ENCODE measurements at regions not wholly inside any gene's neighbourhood (a gene's known extent, or its start where the extent isn't known, plus 50 kb on each side); places are given as distances from the start of the nearest gene placed in this dataset.
"Not testable (repeated sequence)": the region's sequence is repeated elsewhere in the genome, so short reads cannot be mapped to it uniquely, and the experiment has no call there.

DNA sequence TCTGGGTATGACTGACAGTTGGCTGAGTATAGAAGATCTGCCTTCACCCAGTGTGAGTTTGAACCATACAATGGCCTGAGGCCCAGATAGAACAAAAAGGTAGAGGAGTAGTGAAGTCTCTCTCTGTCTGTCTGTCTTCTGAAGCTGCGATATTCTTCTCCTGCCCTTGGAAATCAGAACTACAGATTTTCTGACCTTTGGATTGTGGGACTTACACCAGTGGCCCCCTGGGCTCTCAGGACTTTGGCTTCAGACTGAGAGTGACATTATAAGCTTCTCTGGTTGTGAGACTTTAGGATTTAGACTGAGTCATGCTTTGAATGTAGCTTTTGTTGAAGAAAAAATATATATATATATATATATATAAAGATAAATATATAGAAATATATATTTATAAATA is 1235.0 kb upstream of the ADGRL4 start:
- no peak for DNase-seq (ENCODE audit: low read depth in 2 of 2)

- no peak for DNase-seq (ENCODE audit: low read depth in 2 of 2)
These were observed 1219.0 kb upstream of the ADGRL4 start for GRCh38 chr1:80225510-80225909.

DNA sequence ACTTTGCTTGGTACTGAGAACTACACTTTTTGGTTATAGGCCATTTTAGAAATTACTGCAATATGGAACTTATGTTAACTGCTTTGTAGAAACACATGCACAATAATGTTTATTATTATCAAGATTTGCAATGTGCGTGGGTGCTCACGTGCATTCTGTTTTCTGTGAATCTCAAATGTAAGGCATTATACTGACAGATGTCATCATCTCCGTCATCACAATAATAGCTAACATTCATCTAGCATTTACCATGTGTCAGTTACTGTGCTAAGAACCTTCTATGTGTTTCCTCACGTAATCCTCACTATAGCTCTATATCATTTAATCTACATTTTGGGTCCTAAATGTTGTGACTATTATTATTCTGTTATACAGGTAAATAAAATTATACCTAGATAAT is 1214.8 kb upstream of the ADGRL4 start:
- no peak for DNase-seq (ENCODE audit: low read depth in 2 of 2)

- peak; percentile 38 to 49 for DNase-seq (ENCODE audit: low read depth in 2 of 2)
These were observed 1211.6 kb upstream of the ADGRL4 start for GRCh38 chr1:80218112-80218511.

- DNase-seq (ENCODE audit: low read depth in 2 of 2), result peak; percentile 28 to 38
These were observed 1211.0 kb upstream of the ADGRL4 start for GRCh38 chr1:80217377-80217986.

GRCh38 chr1:80214888-80215540 is 1208.5 kb upstream of the ADGRL4 start:
- no peak for DNase-seq (ENCODE audit: low read depth in 2 of 2)

GRCh38 chr1:80212948-80213347 is 1206.4 kb upstream of the ADGRL4 start:
- DNase-seq (ENCODE audit: low read depth in 2 of 2), result no peak

DNA sequence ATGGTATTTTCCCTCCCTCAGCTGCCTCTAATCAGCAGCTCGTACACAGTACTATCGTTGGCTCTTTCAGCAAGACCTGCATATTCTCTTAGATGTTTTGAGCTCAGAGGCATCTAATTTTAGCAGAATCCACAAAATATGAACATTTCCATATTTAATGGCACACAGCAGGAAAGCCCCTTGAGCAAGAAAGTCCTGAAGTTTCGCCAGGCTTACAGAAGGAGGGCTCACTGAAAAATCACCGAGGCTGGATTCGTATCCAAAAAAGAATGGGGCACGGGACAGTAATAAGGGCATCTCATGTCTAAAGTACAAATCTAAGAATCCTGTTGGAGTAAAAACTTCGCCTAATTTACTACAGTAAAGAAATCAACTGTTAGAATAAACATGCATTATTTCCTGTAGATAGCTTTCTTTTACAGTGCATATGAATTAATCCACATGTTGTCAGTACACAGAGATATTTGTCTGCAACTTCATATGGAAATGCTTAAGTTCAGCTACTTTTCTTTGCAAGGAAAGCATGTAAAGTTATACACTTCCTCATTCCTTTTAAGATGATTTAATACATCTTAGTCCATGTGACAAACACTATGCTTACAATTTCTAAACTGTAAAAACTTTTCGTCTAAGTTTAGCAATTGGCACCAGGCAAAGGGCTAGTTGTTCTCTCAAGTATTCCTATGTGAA is 1205.3 kb upstream of the ADGRL4 start:
- no peak for DNase-seq (ENCODE audit: low read depth in 2 of 2)

DNA sequence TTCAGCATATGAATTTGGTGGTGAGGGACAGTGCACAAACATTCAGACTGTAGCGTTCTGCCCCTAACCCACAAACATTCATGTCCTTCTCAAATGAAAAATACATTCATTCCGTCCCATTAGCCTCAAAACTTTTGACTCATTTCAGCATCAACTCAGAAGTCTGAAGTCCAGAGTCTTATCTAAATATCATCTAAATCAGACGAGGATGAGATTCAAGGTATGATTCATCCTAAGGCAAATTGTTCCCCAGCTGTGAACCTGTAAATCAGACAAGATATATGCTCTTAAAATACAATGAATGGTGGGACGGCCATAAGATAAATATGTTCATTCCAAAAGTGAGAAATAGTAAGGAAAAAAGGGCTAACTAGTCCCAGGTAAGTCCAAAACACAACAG is 1195.6 kb upstream of the ADGRL4 start:
- DNase-seq (ENCODE audit: low read depth in 2 of 2), result no peak

DNA sequence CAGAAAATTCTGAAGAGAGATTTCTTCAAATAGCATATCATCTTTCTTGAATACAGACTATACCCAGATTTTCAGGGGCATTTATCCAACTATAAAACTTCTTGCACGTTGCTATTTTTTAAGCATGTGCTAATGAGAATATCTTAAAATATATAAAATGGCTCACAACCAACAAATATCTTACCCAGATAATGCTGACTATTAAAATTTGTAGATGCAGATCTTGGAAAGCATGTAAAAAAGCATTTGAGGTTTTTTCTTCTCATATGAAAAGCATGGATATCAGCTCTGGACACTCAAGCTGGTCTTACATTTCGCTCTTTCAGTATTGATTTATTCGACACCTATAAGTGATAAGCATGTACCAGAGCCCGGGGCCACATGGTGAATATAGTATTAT is 1187.7 kb upstream of the ADGRL4 start:
- DNase-seq (ENCODE audit: low read depth in 2 of 2), result no peak

DNA sequence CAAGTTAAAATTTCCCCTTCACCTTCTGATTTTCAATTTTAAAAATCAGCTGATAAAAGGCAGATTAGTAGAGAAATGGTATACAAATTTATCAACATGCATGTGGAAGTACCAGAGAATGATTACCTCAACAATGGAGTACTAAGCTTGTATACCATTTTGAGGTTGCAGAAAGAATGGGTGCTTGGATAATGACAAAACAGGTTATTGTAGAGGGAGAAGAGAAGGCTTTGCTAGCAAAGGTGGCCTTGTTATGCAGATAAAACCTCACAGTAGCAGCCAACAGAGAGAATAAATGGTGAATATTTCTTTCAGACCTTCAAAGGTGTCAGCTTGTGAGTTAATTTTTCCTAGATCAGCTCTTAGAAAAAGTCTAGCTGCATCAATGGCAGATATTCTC is 1174.9 kb upstream of the ADGRL4 start:
- no peak for DNase-seq (ENCODE audit: low read depth in 2 of 2)

DNA sequence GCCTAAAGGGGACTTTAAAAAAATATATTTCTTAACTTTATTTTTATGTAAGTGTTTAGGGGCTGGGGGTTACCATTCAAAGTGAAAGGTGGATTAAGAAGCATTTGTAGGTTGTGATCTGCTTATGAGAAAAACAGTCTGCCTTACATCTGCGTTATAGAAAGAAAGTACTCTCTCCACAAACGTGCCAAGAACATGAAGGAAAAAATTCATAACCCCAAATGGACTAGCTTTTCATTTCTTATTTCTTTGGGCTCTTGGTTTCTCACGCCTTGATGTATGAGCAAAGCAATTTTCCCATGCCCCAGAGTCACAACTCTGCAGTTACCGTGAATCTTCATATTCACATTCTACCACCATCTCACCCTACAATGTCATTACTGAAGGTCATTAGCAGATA is 1165.1 kb upstream of the ADGRL4 start:
- no peak for DNase-seq (ENCODE audit: low read depth in 2 of 2)

DNA sequence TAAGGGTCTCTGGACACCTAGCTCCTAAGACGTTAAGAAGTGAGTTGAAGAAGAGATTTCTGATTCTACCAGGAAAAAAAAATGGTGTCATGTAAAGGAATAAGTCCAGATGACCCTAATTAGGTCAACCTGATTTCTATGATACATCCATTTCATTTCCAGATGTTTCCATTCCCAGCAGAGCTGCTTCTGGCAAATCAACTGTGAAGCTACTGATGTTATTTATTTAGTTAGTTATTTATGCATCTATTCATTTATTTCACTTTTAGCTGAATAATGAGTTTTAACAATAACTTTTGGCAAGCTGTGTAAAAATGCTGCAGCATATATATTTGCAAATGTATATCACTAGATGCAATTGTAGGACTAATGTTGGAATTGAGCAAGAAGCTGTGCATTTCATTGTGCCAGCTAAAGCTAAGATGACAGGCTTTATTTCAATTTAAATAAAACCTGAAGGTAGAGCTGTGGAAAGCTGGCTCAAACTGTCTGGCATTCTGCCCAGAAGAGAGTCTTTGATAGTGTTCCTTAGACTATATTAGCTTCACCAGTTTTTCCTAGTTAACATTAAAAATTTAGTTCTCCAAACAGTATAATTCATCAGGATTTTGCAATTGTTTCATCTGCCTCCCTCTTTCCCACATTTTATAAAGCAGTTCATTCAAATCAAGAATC is 1164.4 kb upstream of the ADGRL4 start:
- DNase-seq (ENCODE audit: low read depth in 2 of 2), result no peak

- DNase-seq (ENCODE audit: low read depth in 2 of 2), result no peak
These were observed 1157.6 kb upstream of the ADGRL4 start for GRCh38 chr1:80164150-80164549.

- DNase-seq (ENCODE audit: low read depth in 2 of 2), result no peak
These were observed 1157.2 kb upstream of the ADGRL4 start for GRCh38 chr1:80163686-80164085.

DNA sequence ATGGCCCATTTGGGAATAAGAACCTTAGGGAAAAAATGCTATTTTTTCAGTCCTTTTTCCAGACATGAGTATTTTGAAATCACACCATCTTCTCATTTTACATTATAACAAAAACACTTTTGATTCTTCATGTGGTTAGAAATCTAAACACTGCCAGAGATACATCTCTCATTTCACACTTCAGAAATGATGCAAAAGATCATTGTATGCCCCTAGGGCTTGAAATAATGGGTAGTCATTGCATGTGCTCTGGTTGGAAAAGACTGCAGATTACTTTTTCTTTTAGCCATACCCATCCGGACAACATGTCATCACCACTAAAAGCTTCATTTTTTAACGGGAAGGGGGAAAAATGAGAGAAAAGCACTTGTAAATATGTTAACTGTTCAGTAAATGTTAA is 1152.2 kb upstream of the ADGRL4 start:
- DNase-seq (ENCODE audit: low read depth in 2 of 2), result no peak

GRCh38 chr1:80158266-80158665 is 1151.7 kb upstream of the ADGRL4 start:
- no peak for DNase-seq (ENCODE audit: low read depth in 2 of 2)

GRCh38 chr1:80155371-80155770 is 1148.8 kb upstream of the ADGRL4 start:
- DNase-seq (ENCODE audit: low read depth in 2 of 2), result no peak

GRCh38 chr1:80154176-80154575 is 1147.6 kb upstream of the ADGRL4 start:
- no peak for DNase-seq (ENCODE audit: low read depth in 2 of 2)

GRCh38 chr1:80153762-80154161 is 1147.2 kb upstream of the ADGRL4 start:
- no peak for DNase-seq (ENCODE audit: low read depth in 2 of 2)

GRCh38 chr1:80143361-80143760 is 1136.8 kb upstream of the ADGRL4 start:
- no peak for DNase-seq (ENCODE audit: low read depth in 2 of 2)

GRCh38 chr1:80137946-80138602 is 1131.5 kb upstream of the ADGRL4 start:
- DNase-seq (ENCODE audit: low read depth in 2 of 2), result not testable (repeated sequence)

All from lung microvascular endothelial cell (primary cell).